ENCODE measurements at regions not wholly inside any gene's neighbourhood (a gene's known extent, or its start where the extent isn't known, plus 50 kb on each side); places are given as distances from the start of the nearest gene placed in this dataset.

DNA sequence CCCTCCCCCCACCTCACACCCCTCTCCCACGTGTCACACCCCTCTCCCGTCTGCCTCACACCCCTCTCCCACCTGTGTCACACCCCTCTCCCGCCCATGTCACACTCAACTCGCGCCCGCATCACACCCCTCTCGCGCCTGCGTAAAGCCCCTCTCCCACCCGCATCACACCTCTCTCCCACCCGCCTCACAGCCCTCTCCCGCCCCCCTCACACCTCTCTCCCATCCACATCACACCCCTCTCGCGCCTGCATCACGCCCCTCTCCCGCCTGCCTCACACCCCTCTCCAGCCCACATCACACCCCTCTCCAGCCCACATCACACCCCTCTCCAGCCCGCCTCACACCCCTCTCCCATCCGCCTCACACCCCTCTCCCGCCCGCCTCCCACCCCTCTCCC, 173.5 kb upstream of the FOXD4L5 start:
- TF ChIP-seq POLR2A (IDR thresholded peaks at IDR 0.05; ENCODE audit: low read length) (no peak), GATA1 (IDR thresholded peaks at IDR 0.05; ENCODE audit: low read depth, low read length) (no peak)
